ENCODE measurements at regions not wholly inside any gene's neighbourhood (a gene's known extent, or its start where the extent isn't known, plus 50 kb on each side); places are given as distances from the start of the nearest gene placed in this dataset.
"Not testable (repeated sequence)": the region's sequence is repeated elsewhere in the genome, so short reads cannot be mapped to it uniquely, and the experiment has no call there.

DNA sequence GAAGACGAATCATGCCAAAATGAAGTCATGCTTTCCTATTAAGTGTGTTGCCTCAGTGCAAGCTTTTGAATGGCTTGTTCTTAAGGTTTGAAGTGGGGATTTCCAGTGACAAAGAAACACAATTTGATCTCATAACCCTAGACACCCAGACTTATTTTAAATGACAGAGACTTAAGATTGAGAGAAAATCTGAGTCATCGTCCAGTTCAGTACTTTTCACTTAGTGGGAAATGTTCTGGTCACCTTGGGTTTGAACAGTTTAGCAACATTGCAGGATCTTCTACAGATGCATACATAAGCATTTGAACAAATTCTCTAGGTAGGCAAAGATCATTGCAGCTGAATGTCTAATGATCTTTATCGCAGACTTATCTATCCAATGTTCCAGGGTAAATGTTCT lies 926.7 kb upstream of the ADAMTS5 start:
- DNase-seq (ENCODE audit: low read depth in 2 of 2): not testable (repeated sequence)

DNA sequence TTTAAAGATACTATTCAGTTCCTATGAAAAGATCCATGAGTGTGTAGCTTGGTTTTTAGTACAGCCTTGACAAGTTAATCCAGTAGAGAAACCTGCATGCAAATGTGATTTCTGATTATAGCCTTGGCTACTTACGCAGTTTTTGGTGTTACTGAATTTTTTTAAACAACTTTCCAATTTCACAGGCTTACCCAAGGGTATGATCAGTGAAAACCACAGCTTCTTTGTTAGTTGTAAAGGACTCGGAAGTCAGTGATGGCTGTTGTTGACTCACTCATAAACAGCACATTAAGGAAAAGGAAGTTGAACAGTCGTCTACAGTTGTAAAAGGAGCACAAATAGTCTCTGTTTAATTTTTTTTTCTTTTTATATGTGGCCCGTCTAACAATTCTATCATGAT lies 924.6 kb upstream of the ADAMTS5 start:
- DNase-seq (ENCODE audit: low read depth in 2 of 2): not testable (repeated sequence)

DNA sequence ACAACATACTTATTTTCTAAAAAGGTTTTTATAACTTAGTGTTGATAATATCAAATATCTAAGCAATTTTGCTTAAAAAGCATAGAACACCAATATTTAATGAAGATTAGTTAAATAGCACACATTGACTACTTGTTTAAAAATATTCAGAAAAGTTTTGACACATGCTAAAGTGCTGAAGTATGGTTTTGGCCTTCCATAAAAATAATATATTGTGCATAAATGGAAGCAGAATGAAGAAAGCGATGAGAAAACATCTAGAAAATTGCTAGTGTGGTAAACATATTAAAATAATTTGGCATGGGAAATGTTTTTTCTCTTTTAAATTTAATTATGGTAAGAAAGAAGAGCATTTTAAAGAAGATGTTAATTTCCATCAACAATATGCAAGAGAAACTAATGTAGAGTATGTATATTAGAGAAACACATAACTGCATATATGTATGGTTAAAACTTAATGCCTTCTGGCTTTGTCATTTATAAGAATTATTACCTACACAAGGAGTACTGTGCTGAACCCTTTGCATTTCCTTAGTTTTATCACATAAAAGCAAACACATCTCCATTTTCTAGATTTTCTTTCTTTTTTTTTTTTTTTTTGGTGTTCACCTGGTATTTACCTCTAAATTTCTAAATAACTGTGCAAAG lies 921.0 kb upstream of the ADAMTS5 start:
- DNase-seq (ENCODE audit: low read depth in 2 of 2): not testable (repeated sequence)

DNA sequence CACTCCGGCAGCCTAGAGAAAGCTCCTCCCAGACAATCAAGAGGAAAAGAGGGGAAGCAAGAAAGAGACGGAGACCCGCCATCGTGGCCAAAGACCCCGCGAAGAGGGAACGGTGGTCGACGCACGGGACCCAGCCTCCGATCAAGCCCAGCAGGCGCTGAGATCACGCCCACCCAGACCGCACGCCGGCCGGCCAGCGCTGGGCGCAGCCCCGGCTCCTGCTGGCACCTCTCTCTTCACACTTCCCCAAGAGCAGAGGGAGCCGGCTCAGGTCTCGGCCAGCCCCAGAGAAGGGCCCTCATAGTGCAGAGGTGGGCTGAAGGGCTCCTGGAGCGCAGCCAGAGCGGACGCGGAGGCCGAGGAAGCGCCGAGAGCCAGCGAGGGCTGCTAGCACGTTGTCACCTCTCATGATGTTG lies 918.4 kb upstream of the ADAMTS5 start:
- no peak for DNase-seq (ENCODE audit: low read depth in 2 of 2)

DNA sequence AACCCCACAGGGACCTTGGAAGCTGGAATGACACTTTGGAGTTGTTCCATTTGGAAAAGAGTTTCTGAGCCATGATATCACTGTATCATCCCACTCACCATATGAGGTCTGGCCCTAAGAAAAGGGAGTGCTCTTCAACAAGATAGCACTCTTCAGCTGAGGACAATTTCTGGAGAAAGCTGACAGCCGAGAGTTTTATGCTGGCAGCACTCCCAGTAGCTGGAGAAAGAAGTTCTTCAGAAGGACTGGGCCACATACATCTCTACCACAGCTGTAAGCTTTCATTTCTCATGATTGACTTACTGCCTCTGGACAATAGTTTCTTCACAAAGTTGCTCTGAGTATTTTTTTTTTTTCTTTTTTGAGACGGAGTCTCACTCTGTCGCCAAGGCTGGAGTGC lies 914.4 kb upstream of the ADAMTS5 start:
- not testable (repeated sequence) for DNase-seq (ENCODE audit: low read depth in 2 of 2)

DNA sequence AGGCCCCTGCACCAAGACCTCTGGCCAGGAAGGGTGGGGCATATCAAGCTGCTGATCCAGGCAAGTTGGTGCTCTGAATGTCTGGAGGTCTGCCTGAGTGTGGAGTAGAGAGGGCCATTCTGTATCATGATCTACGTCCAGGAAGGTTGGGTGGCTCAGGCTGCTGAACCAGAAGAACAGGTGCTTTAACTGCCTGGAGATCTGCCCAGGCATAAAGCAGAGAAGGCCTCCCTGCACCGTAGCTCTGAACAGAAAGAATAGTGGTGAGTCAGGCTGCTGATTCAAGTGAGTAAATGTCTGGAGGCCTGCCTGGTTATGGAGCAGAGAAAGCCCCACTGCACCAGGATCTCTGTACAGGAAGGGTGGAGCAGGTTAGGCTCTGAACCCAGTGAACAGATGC lies 905.5 kb upstream of the ADAMTS5 start:
- DNase-seq (ENCODE audit: low read depth in 2 of 2): not testable (repeated sequence)

DNA sequence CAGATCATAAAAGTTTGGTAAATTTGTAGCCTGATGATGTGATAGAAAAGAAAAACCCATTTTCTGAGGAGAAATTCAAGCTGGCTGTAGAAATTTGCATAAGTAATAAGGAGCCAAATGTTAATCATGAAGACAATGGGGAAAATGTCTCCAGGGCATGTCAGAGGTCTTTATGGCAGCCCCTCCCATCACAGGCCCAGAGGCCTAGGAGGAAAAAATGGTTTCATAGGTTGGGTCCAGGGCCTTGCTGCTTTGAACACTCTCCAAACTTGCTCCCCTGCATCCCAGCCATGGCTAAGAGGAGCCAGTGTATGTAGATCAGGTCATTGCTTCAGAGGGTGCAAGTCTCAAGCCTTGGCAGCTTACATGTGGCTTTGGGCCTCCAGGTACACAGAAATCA lies 903.9 kb upstream of the ADAMTS5 start:
- DNase-seq (ENCODE audit: low read depth in 2 of 2): not testable (repeated sequence)

DNA sequence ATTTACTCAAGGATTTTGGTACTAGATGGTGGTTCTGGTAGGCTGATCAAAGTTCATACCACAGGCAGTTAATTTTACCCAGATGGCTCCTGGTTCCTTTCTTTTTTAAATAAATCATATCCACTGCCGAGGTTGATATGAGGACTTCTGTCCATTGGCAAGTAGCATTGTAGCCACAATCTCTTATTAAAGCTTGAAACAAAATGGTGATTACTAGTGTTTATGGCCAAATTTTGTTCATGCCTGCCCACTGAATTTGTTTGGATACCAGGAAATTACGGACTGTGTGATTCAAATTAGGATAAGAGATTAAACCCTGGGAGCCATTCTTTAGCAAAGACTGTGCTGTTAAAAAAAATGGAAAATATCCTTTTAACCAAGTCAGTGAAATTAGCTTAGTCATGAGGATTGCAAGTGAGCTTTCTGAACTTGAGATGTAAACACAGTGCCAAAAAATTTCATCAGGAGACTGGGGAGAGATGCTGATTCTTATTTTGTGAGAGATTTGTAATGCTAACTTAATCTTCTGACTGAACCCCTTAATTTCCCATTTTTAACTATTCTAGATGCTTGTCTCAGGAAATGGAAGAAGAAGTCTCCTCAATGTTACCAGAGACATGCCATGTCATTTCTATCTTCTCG lies 893.5 kb upstream of the ADAMTS5 start:
- not testable (repeated sequence) for DNase-seq (ENCODE audit: low read depth in 2 of 2)

DNA sequence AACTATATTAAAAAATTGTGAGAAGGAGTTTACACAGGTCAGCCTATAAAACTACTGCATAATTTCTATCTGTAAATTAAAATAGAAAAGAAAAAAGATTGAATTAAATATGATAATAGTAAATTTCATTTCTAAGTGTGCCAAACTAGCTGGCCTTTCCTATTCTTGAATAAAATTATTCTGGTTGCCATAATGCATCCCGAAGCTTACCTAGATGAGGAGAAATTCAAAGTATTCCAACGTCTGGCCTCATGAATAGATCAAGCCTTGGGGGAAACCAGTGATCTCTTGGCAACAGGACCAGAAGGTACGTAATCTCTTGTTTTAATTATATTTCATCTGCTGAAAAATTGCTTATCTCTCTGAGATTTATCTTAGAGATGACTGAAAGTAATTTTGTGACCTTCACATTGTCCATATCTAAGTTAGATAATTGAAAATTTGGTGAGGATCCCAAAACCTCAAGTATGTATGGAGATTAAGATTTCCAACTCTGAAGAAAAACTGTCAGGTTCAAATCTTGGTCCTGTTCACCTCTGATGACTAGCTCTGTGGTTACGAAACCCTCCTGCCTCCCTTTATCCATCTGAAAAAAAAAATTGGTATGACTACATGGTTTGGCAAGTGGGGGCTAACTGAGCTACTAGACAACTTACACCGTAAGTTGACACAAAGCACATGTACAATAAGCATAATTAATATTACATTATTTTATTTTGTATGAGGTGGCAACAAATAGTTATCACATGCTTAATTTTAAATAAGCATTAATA lies 891.4 kb upstream of the ADAMTS5 start:
- DNase-seq (ENCODE audit: low read depth in 2 of 2): not testable (repeated sequence)

DNA sequence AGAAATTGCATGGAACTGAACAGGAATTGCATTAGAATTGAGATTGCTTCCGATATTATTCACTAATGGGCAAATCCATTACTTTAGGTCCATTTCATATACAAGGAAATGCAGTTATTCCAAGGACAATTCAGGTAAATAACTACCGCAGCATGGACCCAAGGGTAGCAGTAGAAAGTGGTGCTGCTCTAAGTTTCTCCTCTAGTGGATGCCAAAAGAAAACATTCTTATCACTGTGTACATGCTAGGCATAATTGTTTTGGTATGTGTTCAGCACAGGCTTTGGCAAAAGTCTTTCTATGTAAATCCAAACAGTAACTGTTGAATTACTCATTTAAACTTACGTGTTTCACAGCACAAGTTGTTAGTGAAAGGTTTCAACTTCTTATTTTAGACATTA lies 890.1 kb upstream of the ADAMTS5 start:
- not testable (repeated sequence) for DNase-seq (ENCODE audit: low read depth in 2 of 2)

DNA sequence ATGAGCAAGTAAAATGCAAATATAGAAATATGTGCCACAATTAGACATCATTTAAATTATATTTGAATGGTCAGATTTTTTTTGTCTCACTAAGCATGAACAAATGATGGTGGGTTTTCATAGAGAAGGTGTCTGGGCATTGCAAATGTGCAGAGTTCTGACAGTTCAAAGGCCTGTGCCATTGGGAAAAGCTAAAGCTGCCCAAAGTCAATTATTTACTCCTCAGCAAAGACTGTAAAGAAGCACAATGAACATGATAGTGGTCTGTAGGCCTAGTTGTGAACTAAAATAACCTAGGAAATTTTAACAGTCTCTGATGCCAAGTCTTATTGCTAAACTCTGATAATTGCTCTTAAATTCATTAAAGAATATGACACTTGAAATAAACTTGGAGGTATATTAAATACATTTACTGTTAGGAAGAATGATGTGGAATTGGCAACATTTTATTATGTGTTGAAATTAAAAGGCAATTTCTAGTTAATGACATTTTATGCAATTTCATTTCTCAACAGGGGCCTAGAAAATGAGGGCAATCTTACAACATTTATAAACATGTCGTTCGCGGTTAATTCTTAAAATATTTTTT lies 874.3 kb upstream of the ADAMTS5 start:
- no peak for DNase-seq (ENCODE audit: low read depth in 2 of 2)

DNA sequence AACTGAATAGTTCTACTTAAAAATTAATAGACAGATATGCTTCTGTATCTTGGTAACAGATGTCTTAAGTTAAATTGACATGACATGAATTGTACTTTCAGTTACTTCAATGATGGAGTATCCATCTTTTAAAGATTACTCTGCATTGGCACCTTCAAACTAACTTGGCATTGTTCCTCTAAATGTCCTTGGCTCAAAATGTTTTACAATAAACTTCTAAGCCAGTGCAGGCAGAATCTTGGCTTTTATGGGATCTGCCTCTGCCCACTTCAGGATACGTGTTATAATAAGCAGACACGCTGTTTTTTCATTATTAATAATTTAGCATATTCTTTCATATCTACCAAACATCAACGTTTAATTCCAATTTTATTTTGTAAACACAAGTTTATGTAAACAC lies 873.4 kb upstream of the ADAMTS5 start:
- no peak for DNase-seq (ENCODE audit: low read depth in 2 of 2)

DNA sequence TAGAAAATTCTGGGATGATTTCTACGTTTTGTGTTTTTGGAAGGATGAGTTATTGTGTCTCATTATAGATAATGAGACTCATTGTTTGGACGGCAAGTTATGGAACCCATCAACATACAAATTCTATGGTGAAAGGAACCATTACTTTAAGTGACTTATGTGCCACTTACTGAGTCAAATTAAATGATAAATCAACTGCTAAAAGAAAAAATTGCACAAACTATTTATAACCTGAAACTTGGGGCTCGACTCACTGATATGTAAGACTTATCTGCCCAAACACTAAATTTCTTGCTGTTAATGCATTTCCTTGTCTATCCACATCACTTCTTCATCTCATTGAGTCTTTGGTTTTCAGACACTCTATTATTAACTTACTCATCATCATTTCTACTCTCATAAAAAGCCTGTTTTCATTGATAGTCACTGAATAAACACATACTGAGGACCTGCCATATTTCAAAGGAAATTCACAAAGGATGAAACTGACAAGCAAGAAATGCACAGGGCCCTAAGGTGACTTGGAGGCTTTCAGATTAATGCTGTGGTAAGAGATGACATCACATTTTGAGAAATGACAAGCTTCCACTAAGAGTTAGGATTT lies 872.7 kb upstream of the ADAMTS5 start:
- DNase-seq (ENCODE audit: low read depth in 2 of 2): no peak

DNA sequence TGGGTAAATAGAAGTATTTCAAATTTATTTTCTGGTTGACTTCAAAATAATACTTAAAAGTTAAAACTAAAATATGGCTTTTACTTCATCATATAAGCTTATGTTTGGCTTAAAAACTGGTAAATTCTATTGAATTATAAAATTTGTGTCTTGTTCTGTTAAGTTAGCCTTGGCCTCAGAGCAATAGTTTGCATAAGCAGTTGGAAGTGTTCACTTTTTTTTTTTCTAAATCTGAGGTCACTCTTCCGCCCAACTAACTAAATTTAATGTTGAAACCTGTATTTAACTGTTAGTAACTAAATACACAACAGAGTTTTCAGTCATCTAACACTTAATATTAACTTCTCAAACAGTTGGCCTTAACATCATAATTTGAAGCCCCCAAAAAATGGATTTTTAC lies 871.7 kb upstream of the ADAMTS5 start:
- DNase-seq (ENCODE audit: low read depth in 2 of 2): no peak

DNA sequence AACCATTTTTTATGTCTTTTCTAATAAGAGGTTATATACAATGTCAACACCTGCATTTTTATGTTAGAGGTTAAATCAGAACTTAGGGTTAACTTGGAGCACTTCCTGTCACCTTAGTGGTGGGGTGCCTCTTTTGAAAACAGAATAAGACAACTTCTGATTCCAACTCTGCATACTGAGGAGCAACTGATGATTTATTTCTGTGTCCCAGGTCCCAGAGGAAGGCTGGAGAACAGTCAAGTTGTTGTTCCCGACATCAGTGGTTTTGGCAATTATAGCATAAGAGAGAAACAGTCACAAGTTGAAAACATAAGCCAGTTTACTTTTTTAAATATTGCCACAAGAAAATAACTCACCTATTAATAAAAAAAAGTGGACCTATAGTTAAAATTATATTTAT lies 871.0 kb upstream of the ADAMTS5 start:
- DNase-seq (ENCODE audit: low read depth in 2 of 2): no peak

DNA sequence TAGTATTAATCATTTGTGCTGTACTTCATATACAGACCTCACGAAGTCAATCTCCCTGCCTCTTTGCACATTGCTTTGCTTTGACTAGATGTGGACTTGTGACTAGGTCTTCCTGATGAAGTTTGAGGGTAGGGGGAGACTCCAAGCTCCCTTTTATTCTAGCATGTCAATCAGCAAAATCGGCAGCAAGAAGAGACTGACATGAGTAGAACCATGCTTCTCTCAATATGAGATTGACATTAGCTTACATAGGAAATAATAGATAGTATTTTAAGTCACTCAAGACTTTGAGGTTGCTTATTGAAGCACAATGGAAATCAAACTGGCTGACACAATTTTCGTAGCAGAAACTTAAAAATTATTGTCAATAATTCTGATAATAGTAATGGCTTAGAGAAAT lies 866.4 kb upstream of the ADAMTS5 start:
- DNase-seq (ENCODE audit: low read depth in 2 of 2): no peak

DNA sequence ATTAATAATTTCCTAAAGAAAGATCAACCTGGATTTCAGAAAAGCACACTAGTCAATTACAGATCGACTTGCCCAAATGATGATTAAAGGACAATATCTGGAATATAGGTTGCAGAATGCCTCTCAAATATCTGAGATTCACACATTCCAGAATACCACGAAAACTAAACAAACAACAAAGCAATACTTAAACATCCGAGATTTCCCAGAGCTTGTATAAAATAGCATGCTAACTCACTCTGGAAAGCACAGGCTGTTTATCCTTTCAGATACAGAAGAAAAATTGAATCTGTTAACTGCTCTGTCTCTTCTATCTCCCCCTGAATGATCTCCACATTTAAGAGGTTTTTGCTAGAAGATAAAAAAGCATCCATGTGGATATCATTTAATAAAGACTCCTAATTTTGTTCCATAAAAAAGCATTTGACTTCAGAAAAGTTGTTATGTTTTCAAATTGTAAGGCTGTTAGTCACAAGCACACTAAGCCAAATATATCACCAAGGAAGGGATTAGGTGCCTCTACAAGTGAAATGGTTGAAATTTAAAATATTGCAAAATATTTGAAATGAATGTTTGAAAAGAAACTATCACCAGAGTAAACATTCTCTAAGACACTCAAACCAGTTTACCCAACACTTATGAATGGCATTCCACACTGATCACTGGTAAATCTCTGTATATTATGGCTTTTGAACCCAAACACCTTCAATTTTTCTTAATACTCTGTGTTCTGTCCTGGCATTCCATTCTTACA lies 865.1 kb upstream of the ADAMTS5 start:
- DNase-seq (ENCODE audit: low read depth in 2 of 2): no peak

DNA sequence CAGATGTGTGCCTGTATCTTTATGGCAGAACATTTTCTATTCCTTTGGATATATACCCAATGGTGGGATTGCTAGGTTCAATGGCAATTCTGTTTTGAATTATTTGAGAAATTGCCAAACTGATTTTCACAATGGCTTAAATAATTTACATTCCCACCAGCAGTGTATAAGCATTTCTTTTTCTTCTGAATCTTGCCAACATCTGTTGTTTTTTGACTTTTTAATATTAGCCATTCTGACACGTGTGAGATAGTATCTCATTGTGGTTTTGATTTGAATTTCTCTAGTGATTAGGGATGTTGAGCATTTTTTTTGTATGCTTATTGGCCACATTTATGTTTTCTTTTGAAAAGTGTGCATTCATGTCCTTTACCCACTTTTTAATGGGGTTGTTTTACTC lies 864.3 kb upstream of the ADAMTS5 start:
- DNase-seq (ENCODE audit: low read depth in 2 of 2): no peak

DNA sequence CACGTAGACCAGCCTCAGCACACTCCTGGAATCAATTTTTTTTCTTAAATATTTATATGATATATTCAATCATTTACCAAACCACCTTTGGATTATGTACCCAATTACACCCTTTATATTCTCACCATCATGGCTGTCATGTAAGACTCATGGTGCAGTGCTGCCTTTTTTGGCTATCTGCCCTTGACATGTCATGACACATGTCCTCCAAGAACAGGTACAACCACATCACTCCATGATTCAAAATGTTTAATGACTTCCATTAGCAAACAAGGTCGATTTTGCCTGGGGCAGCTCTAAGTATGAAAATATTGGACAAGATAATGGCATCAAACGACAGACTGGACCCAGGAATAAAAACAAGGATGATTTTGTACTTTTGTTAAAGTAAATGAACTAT lies 861.1 kb upstream of the ADAMTS5 start:
- no peak for DNase-seq (ENCODE audit: low read depth in 2 of 2)

DNA sequence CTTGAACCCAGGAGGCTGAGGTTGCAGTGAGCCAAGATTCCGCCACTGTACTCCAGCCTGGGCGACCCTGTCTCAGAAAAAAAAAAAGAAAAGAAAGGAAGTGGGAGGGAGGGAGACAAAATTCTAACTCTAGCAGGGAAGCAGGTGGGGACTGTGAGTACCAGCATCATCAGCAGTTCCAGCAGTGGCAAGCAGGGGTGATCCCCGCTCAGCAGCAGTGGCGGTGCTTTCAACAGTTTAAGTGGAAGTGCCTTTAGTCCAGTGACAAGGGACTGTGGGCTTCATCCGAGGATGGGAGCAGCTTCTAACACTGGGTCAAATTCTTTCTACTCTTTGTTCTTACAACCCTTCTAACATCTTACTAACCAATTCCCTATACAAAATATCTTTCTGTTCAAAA lies 858.1 kb upstream of the ADAMTS5 start:
- no peak for DNase-seq (ENCODE audit: low read depth in 2 of 2)

DNA sequence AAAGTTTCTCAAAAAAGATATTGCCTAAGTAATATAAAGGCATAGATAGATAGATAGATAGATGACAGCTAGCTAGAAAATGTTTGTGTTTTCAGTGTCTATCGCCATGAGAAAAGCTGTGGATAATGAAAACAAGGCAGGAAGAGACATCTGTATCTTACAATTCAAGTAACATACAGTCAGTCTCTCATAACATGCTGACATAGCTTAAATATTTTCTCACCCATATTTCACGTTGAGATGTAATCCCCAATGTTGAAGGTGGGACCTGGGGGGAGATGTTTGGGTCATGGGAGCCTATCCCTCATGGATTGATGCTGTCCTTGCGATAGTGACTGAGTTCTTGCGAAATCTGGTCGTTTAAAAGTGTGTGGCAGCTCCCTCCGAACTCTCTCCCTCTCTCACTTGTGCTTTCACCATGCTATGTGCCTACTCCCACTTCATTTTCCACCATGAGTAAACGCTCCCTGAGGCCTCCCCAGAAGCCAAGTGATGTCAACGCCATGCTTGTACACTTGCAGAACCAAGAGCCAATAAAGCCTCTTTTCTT lies 856.8 kb upstream of the ADAMTS5 start:
- no peak for DNase-seq (ENCODE audit: low read depth in 2 of 2)

Measured in stimulated activated CD8-positive, alpha-beta memory T cell treated with anti-CD3 and anti-CD28 coated beads, Interleukin-7, amount 100 ng/mL, for 4 hours (primary cell).